HUES6 (cell line): ENCODE measurements at regions not wholly inside any gene's neighbourhood (a gene's known extent, or its start where the extent isn't known, plus 50 kb on each side); places are given as distances from the start of the nearest gene placed in this dataset.
"Not testable (repeated sequence)": the region's sequence is repeated elsewhere in the genome, so short reads cannot be mapped to it uniquely, and the experiment has no call there.

Experiments used
- H3K27ac ChIP-seq: 2 replicates; pipeline ENCODE4 v1.7.0; 2013; ENCODE audit warnings: low read depth, mild to moderate bottlenecking, low read length, inconsistent platforms
- H3K27me3 ChIP-seq: 2 replicates; pipeline ENCODE4 v1.6.1; 2013; ENCODE audit warnings: low read length; ENCODE audit not compliant: control insufficient read depth, insufficient read depth
- H3K36me3 ChIP-seq: 2 replicates; pipeline ENCODE4 v1.6.1; 2013; ENCODE audit warnings: low read length; ENCODE audit not compliant: control insufficient read depth, insufficient read depth
- H3K4me1 ChIP-seq: 2 replicates; pipeline ENCODE4 v1.6.1; 2013; ENCODE audit warnings: low read length; ENCODE audit not compliant: control insufficient read depth, insufficient read depth
- H3K4me3 ChIP-seq: 2 replicates; pipeline ENCODE4 v1.5.1; 2013; ENCODE audit warnings: low read depth, low read length
- H3K9ac ChIP-seq: one replicate; pipeline ENCODE4 v1.6.1; 2013; ENCODE audit warnings: mild to moderate bottlenecking, low read length
- H3K9me3 ChIP-seq: 2 replicates; pipeline ENCODE4 v1.6.1; 2013; ENCODE audit warnings: low read depth, low read length; ENCODE audit not compliant: control insufficient read depth, insufficient read depth

- H3K27ac ChIP-seq, H3K9ac ChIP-seq, H3K4me1 ChIP-seq, H3K27me3 ChIP-seq, H3K9me3 ChIP-seq, H3K4me3 ChIP-seq, H3K36me3 ChIP-seq: not testable (repeated sequence)
Observed at GRCh38 chr11:50348018-50348417, 315.3 kb downstream of the OR4C45 start.

- Histone ChIP-seq H3K9me3 (peaks cover 90% of the 10 kb centered on the region), H3K9ac (no peak overlapping the region)
Observed at GRCh38 chr11:50379484-50379883, 346.8 kb downstream of the OR4C45 start.

GRCh38 chr11:50394017-50394416 lies 361.3 kb downstream of the OR4C45 start:
- peaks cover 88% of the 10 kb centered on the region for H3K9me3 ChIP-seq
- H3K36me3 ChIP-seq, result no peaks in the 10 kb centered on the region
- no peak overlapping the region for H3K9ac ChIP-seq
- no peaks in the 10 kb centered on the region for H3K4me1 ChIP-seq
- H3K4me3 ChIP-seq, result no peak overlapping the region
- no peak overlapping the region for H3K27ac ChIP-seq
- no peaks in the 10 kb centered on the region for H3K27me3 ChIP-seq

More at GRCh38 chr11:50379484-50379883, 346.8 kb downstream of the OR4C45 start:
- no peak overlapping the region for H3K27ac ChIP-seq
- no peaks in the 10 kb centered on the region for H3K36me3 ChIP-seq
- no peaks in the 10 kb centered on the region for H3K4me1 ChIP-seq
- H3K4me3 ChIP-seq, result no peak overlapping the region
- no peaks in the 10 kb centered on the region for H3K27me3 ChIP-seq

GRCh38 chr11:50412832-50413231 lies 380.2 kb downstream of the OR4C45 start:
- H3K9me3 ChIP-seq, result peaks cover 81% of the 10 kb centered on the region
- no peak overlapping the region for H3K9ac ChIP-seq

DNA sequence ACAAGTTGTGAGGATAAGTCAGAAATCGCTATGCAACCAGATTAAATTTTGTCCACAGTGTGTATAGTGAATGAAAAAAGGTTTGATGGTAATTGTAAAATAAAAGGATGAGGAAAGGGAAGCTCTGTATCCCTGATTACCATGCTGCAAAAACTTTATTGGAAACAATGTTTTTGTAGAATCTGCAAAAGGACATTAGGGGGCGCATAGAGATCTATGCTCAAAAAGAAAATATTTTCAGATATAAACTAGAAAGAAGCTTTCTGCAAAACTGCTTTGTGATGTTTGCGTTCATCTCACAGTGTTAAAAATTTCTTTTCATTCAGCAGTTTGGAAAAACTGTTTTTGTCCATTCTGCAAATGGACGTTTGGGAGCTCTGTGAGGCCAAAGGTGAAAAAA lies 390.5 kb downstream of the OR4C45 start:
- Histone ChIP-seq H3K4me3 (no peak overlapping the region), H3K27ac (no peak overlapping the region), H3K9ac (no peak overlapping the region), H3K27me3 (no peaks in the 10 kb centered on the region), H3K36me3 (no peaks in the 10 kb centered on the region), H3K4me1 (no peaks in the 10 kb centered on the region), H3K9me3 (peaks cover 40% of the 10 kb centered on the region)

More at GRCh38 chr11:50412832-50413231, 380.2 kb downstream of the OR4C45 start:
- Histone ChIP-seq H3K4me1 (no peaks in the 10 kb centered on the region), H3K27ac (no peak overlapping the region), H3K27me3 (no peaks in the 10 kb centered on the region), H3K36me3 (no peaks in the 10 kb centered on the region), H3K4me3 (no peak overlapping the region; the same call in 1 of the 2 replicates)
